Ishikawa (cell line): ENCODE measurements at regions not wholly inside any gene's neighbourhood (a gene's known extent, or its start where the extent isn't known, plus 50 kb on each side); places are given as distances from the start of the nearest gene placed in this dataset.

ENCODE experiments used
- CEBPB ChIP-seq: IDR thresholded peaks from 2 replicates; pipeline ENCODE4 v1.6.1; 2012
- CREB1 ChIP-seq: IDR thresholded peaks from 2 replicates; pipeline ENCODE4 v1.6.1; 2012; ENCODE audit warnings: low read depth
- EGR1 ChIP-seq: IDR thresholded peaks from 2 replicates; pipeline ENCODE4 v1.6.1; 2012
- EP300 ChIP-seq: IDR thresholded peaks from 2 replicates; pipeline ENCODE4 v1.6.1; 2012; ENCODE audit warnings: borderline replicate concordance
- FOXM1 ChIP-seq: IDR thresholded peaks from 2 replicates; pipeline ENCODE4 v1.6.1; 2012; ENCODE audit warnings: low read depth, borderline replicate concordance
- MAX ChIP-seq: IDR thresholded peaks from 2 replicates; pipeline ENCODE4 v1.6.1; 2012
- NFIC ChIP-seq: IDR thresholded peaks from 2 replicates; pipeline ENCODE4 v1.6.1; 2012
- RAD21 ChIP-seq: IDR thresholded peaks from 2 replicates; pipeline ENCODE4 v1.6.1; 2012; ENCODE audit warnings: low read depth
- REST ChIP-seq: IDR thresholded peaks from 2 replicates; pipeline ENCODE4 v1.6.1; 2012; ENCODE audit warnings: low read depth, mild to moderate bottlenecking
- TAF1 ChIP-seq: IDR thresholded peaks from 2 replicates; pipeline ENCODE4 v1.6.1; 2012; ENCODE audit warnings: low read depth, mild to moderate bottlenecking
- TCF12 ChIP-seq: IDR thresholded peaks from 2 replicates; pipeline ENCODE4 v1.6.1; 2012; ENCODE audit warnings: low read depth
- TEAD4 ChIP-seq: IDR thresholded peaks from 2 replicates; pipeline ENCODE4 v1.6.1; 2012
- USF1 ChIP-seq: IDR thresholded peaks from 2 replicates; pipeline ENCODE4 v1.6.1; 2012
- YY1 ChIP-seq: IDR thresholded peaks from 2 replicates; pipeline ENCODE4 v1.6.1; 2012; ENCODE audit warnings: low read depth
- ZBTB7A ChIP-seq: IDR thresholded peaks from 2 replicates; pipeline ENCODE4 v1.6.1; 2012; ENCODE audit warnings: low read depth

- TF ChIP-seq FOXM1 (no peak), EGR1 (no peak), TAF1 (no peak), CREB1 (no peak), YY1 (no peak)
Measured at GRCh38 chr2:204434660-204435462, 110.4 kb upstream of the PARD3B start.

- TF ChIP-seq EP300, result no peak
- TF ChIP-seq YY1, result no peak
- no peak for TF ChIP-seq USF1
Measured at GRCh38 chr2:204436230-204436629, 109.0 kb upstream of the PARD3B start.

GRCh38 chr2:204437408-204437807 lies 107.9 kb upstream of the PARD3B start:
- TF ChIP-seq REST, result no peak
- TF ChIP-seq TCF12, result no peak
- TF ChIP-seq USF1, result no peak
- TF ChIP-seq NFIC, result no peak
- TF ChIP-seq FOXM1, result no peak
- no peak for TF ChIP-seq ZBTB7A
- TF ChIP-seq CREB1, result no peak
- no peak for TF ChIP-seq YY1
- TF ChIP-seq RAD21, result no peak
- no peak for TF ChIP-seq TEAD4
- TF ChIP-seq TAF1, result no peak
- TF ChIP-seq EGR1, result no peak
- TF ChIP-seq EP300, result no peak
- TF ChIP-seq MAX, result no peak
- TF ChIP-seq CEBPB, result no peak

- TF ChIP-seq CEBPB (no peak), USF1 (no peak), YY1 (no peak), TAF1 (no peak), RAD21 (no peak), EP300 (no peak), REST (no peak), EGR1 (no peak), TCF12 (no peak), FOXM1 (no peak), TEAD4 (no peak), ZBTB7A (no peak), MAX (no peak), CREB1 (no peak), NFIC (no peak)
Measured at GRCh38 chr2:204437815-204438756, 107.2 kb upstream of the PARD3B start.

GRCh38 chr2:204441316-204441715 lies 104.0 kb upstream of the PARD3B start:
- TF ChIP-seq RAD21, result no peak
- no peak for TF ChIP-seq TEAD4
- no peak for TF ChIP-seq EP300
- TF ChIP-seq FOXM1, result no peak
- no peak for TF ChIP-seq NFIC
- TF ChIP-seq ZBTB7A, result no peak
- no peak for TF ChIP-seq EGR1
- TF ChIP-seq MAX, result no peak
- no peak for TF ChIP-seq REST
- no peak for TF ChIP-seq TCF12
- no peak for TF ChIP-seq CREB1
